Kidney (tissue), 13 donors: ENCODE measurements at regions not wholly inside any gene's neighbourhood (a gene's known extent, or its start where the extent isn't known, plus 50 kb on each side); places are given as distances from the start of the nearest gene placed in this dataset.

Experiments used
- DNase-seq, 5 donors: peaks; one replicate each; pipeline ENCODE4 v3.0.0-alpha.2; 2013 to 2020
- FAIRE-seq: peaks from 2 replicates; lab custom pipeline; 2012; peaks lifted over from hg19 to GRCh38; lab: Jason Lieb, UNC
- H3K27ac ChIP-seq, 2 donors: one replicate each; pipeline ENCODE4 v1.7.0; 2013; ENCODE audit warnings: low read depth in 2 of 2, low read length in 2 of 2, inconsistent platforms in 1 of 2
- H3K27me3 ChIP-seq: one replicate; pipeline ENCODE4 v1.7.1; 2013; ENCODE audit warnings: low read length, inconsistent platforms; ENCODE audit not compliant: control insufficient read depth, insufficient read depth
- H3K36me3 ChIP-seq, 3 donors: one replicate each; pipeline versions ENCODE4 v1.7.0 to v1.7.1; 2013; ENCODE audit warnings: low read length in 3 of 3, control low read depth in 1 of 3, inconsistent platforms in 1 of 3; ENCODE audit not compliant: insufficient read depth in 3 of 3, control insufficient read depth in 2 of 3
- H3K4me1 ChIP-seq, 3 donors: one replicate each; pipeline versions ENCODE4 v1.7.0 to v1.7.1; 2013; ENCODE audit warnings: low read length in 3 of 3, inconsistent platforms in 1 of 3, low read depth in 1 of 3; ENCODE audit not compliant: control insufficient read depth in 2 of 3, insufficient read depth in 2 of 3
- H3K4me3 ChIP-seq, 3 donors: one replicate each; pipeline versions ENCODE4 v1.7.0 to v1.8.1; 2013; ENCODE audit warnings: low read length in 3 of 3, control low read depth in 1 of 3, inconsistent platforms in 1 of 3
- H3K9ac ChIP-seq, 3 donors: one replicate each; pipeline versions ENCODE4 v1.7.0 to v1.7.1; 2013; ENCODE audit warnings: low read length in 3 of 3, control low read depth in 1 of 3, inconsistent platforms in 1 of 3
- H3K9me3 ChIP-seq, 3 donors: one replicate each; pipeline versions ENCODE4 v1.7.0 to v1.7.1; 2013; ENCODE audit warnings: low read length in 3 of 3, control low read depth in 1 of 3, inconsistent platforms in 1 of 3; ENCODE audit not compliant: control insufficient read depth in 2 of 3, insufficient read depth in 1 of 3
- intact Hi-C: fragments of 100-400 bp; cut with DNase I; formaldehyde crosslinking; loops from one replicate; pipeline ENCODE4 v1.11.1; 2022
- TF ChIP-seq, protein P1 (sequence below): IDR thresholded peaks from 3 replicates; pipeline ENCODE4 v1.5.1; 2012; ENCODE audit warnings: mild to moderate bottlenecking, moderate library complexity, borderline replicate concordance; ENCODE audit not compliant: insufficient read depth; ENCODE audit errors: extremely low read depth
- donor health status: control.
- donor health status: control.
- donor health status: control.
- donor health status: control.
- donor health status: control.
- donor health status: DM: yes; HTN: yes; CAD: no.
- donor health status: Normal renal cell carcinoma (clear cell type).

DNA sequence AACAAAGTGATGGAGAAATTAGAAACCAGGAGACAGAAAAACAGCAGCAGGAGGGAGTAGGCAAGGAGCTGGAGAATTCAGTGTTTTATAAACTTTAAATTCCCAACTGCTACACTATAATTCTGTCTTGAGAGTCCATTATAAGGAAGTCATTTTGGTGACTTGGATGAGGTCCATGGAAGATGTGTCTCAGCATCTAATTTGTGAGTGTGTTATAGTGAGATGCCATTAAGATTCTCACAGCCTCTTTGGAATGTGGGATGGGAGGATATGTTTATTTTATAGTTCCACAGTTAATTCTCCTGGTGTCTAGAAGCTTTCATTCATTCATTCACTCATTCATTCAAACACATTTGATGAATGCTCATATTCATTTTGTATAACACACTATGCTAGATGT, 206.0 kb upstream of the MYOCD start:
- DNase-seq (no peak), FAIRE-seq (no peak)
- TF ChIP-seq, protein P1, sequence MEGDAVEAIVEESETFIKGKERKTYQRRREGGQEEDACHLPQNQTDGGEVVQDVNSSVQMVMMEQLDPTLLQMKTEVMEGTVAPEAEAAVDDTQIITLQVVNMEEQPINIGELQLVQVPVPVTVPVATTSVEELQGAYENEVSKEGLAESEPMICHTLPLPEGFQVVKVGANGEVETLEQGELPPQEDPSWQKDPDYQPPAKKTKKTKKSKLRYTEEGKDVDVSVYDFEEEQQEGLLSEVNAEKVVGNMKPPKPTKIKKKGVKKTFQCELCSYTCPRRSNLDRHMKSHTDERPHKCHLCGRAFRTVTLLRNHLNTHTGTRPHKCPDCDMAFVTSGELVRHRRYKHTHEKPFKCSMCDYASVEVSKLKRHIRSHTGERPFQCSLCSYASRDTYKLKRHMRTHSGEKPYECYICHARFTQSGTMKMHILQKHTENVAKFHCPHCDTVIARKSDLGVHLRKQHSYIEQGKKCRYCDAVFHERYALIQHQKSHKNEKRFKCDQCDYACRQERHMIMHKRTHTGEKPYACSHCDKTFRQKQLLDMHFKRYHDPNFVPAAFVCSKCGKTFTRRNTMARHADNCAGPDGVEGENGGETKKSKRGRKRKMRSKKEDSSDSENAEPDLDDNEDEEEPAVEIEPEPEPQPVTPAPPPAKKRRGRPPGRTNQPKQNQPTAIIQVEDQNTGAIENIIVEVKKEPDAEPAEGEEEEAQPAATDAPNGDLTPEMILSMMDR: no peak
- H3K36me3 ChIP-seq: no peaks in the 10 kb centered on the region
- H3K27ac ChIP-seq: no peak overlapping the region
- intact Hi-C loops: no loop called here
- no peak overlapping the region for H3K9ac ChIP-seq
- H3K27me3 ChIP-seq: no peaks in the 10 kb centered on the region
- H3K9me3 ChIP-seq: no peaks in the 10 kb centered on the region
- H3K4me1 ChIP-seq: no peaks in the 10 kb centered on the region
- H3K4me3 ChIP-seq: no peak overlapping the region

DNA sequence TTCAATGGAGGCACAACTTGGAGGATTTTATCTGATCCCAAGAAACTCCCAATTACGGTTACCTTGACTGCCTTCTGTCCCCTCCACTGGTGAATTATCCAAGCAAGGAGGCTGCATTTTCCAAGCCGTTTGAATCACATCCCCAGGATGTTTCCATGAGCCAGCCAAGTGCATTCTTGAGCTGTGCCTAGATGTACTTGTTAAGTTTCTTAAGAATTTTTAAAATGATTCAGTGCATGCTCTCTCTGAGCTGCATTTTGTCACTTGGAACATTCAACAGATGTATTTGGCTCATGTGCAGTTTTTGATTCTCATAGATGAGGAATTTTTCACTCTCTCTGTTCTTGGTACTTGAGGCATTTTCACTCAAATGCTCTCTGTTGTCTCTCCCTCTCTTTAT, 202.6 kb upstream of the MYOCD start:
- FAIRE-seq (no peak), DNase-seq (no peak)
- Histone ChIP-seq H3K27ac (no peak overlapping the region), H3K4me1 (no peaks in the 10 kb centered on the region), H3K36me3 (no peaks in the 10 kb centered on the region), H3K27me3 (no peaks in the 10 kb centered on the region), H3K9me3 (no peaks in the 10 kb centered on the region), H3K9ac (no peak overlapping the region), H3K4me3 (no peak overlapping the region)
- intact Hi-C loops: no loop called here
- TF ChIP-seq, protein P1: no peak

DNA sequence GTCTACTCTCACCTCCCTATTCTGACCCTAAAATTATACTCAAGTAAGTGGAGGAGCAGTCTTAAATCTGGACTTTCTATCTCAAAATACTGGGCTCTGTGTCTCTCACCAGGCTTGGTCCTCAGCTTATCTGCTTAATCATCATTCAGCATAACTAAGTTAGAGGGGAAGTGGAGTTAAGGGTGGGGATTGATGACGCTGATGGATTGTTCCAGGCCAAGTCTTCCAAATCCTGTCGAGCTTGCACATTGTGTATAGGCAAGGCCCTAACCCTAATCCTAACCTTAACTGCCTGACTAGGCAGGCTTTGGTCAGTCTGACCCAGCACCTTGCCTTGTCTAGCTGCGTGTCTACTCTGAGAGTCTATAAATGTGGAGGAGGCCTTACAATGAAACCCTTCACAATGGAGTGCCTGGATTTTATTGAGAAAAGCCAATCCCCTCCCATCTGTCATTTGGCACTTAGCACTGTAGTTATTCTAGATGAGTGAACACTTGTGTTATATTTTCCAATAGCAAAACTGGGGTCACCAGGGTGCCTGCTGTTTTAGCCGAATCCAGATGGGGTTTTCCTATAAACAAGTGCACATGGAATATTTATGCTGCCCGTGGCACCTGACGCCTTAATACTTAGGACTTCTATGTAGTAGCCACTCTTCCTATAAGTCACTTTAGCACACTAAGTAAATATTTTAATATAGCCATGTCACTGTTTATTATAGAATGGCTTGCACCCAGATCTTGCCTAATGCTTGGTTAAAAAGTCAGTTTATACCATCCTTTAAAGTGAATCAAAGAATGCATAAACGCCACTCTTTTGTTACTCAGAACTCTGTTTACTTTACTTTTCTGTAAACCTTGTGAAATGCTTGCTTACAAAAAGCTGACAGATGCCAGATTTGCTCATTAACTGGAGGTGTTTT, 193.2 kb upstream of the MYOCD start:
- intact Hi-C loops: no loop called here
- DNase-seq (no peak), FAIRE-seq (no peak)

More for the DNA sequence above, 193.2 kb upstream of the MYOCD start:
- no peak overlapping the region for H3K4me3 ChIP-seq
- no peaks in the 10 kb centered on the region for H3K36me3 ChIP-seq
- no peaks in the 10 kb centered on the region for H3K4me1 ChIP-seq
- TF ChIP-seq, protein P1: no peak
- no peaks in the 10 kb centered on the region for H3K9me3 ChIP-seq
- H3K27ac ChIP-seq: no peak overlapping the region
- H3K27me3 ChIP-seq: no peaks in the 10 kb centered on the region
- H3K9ac ChIP-seq: no peak overlapping the region
